ENCODE measurements at regions not wholly inside any gene's neighbourhood (a gene's known extent, or its start where the extent isn't known, plus 50 kb on each side); places are given as distances from the start of the nearest gene placed in this dataset.

DNA sequence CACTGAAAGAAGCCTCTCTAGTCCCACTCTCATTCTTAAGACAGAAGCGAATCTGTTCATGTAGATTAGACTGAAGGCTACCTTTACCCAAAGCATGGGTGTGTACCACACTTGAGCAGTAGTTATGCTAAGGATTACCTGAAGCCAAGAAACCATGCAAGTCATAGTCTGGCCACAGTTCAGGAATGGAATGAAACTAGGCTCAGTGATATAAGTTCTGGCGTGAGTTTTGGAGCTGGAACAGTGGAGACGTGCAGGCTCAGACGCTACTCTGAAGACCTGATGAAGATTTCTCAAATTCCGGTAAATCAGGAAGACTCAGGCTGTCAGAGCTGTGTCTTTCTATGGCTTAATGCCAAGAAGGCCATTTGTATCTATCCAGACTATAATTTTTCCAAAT is 219.9 kb downstream of the HDGFL1 start:
- no peak for TF ChIP-seq EZH2 (IDR thresholded peaks at IDR 0.05)
- no peak for TF ChIP-seq POLR2AphosphoS5 (IDR thresholded peaks at IDR 0.05; ENCODE audit: borderline replicate concordance, low read depth, low read length)
